ENCODE measurements at regions not wholly inside any gene's neighbourhood (a gene's known extent, or its start where the extent isn't known, plus 50 kb on each side); places are given as distances from the start of the nearest gene placed in this dataset.

DNA sequence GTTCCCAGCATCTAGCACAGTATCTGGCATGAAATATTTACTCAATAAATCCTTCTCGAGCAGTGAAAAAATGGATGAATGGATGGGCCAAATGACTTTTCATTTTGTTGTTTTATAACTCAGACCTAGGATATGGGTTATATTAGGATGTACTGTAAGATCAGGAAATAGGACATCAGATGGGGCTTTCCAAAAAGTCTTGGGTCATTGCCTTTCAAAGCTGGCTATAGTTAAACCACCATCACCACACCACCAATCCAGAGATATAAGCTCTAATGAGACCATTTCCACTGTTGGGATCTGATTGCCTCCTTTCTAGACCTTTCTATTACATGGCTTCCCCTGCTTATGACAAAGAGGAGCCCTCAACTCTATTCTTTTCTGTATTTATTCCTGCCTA lies 525.0 kb upstream of the TCF4 start:
- H3K9me3 ChIP-seq (ENCODE audit: low read depth, low read length), result no peaks in the 10 kb centered on the region
- no peak overlapping the region for H3K4me3 ChIP-seq (ENCODE audit: low read length)
- peaks cover 7% of the 10 kb centered on the region for H3K4me1 ChIP-seq (ENCODE audit: insufficient read depth, low read length)
- H3K27me3 ChIP-seq (ENCODE audit: insufficient read depth, low read length), result no peaks in the 10 kb centered on the region

DNA sequence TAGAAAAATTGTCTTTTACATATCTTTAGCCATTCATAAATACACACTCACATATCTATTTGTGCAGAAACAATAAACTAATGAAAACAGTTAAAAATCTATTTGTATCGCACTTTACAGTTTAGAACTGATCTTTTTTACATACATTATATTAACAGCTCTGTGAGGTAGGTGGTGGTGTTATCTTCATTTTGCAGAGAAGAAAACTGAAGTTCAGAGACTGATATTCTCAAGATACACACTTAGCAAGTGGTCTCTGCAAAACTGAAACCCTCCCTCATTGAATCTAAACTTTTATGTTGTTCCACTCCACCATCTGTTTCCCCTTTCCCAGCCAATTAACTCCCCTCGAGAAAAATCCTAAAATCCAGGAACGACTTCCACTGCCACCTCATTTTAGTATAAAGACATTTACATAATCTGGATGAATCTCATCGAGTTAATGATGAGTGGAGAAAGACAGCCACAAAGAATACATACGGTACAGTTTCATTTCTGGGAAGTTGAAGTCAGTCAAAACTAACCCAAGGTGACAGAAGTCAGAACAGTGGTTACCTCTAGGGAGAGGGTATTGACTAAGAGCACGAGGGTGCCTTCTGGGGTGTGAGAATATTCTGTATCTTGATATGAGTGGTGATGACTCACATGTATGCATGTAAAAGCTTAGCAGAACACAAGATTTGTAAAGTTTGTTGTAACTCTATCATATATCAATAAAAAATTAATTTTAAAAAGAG lies 524.2 kb upstream of the TCF4 start:
- no peaks in the 10 kb centered on the region for H3K9me3 ChIP-seq (ENCODE audit: low read depth, low read length)
- H3K27me3 ChIP-seq (ENCODE audit: insufficient read depth, low read length), result no peaks in the 10 kb centered on the region
- H3K4me1 ChIP-seq (ENCODE audit: insufficient read depth, low read length), result peaks cover 7% of the 10 kb centered on the region
- no peak overlapping the region for H3K4me3 ChIP-seq (ENCODE audit: low read length)

DNA sequence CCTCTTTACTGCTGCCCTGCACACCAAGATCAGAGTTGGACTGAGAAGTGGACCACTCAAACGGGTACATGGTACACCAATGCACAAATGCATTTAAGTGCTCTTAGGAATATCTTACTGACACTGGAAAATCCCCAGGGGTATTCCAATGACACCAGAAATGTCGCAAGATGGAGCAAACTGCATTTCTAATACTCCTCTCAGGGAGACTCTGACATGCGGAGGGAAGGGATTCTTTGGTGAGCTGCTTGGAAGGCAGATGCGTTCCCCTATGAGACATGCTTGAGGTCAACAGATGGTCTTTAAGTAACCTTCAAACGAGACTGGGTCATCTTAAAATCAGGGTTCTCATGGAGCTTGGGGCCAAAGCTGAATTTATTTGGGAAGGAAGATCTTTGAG lies 521.8 kb upstream of the TCF4 start:
- Histone ChIP-seq H3K9me3 (ENCODE audit: low read depth, low read length) (no peaks in the 10 kb centered on the region), H3K4me3 (ENCODE audit: low read length) (no peak overlapping the region), H3K4me1 (ENCODE audit: insufficient read depth, low read length) (no peaks in the 10 kb centered on the region), H3K27me3 (ENCODE audit: insufficient read depth, low read length) (no peaks in the 10 kb centered on the region)

GRCh38 chr18:56108478-56109367 lies 520.7 kb upstream of the TCF4 start:
- Histone ChIP-seq H3K4me3 (ENCODE audit: low read length) (no peak overlapping the region), H3K4me1 (ENCODE audit: insufficient read depth, low read length) (no peaks in the 10 kb centered on the region), H3K9me3 (ENCODE audit: low read depth, low read length) (no peaks in the 10 kb centered on the region), H3K27me3 (ENCODE audit: insufficient read depth, low read length) (no peaks in the 10 kb centered on the region)

- H3K4me3 ChIP-seq (ENCODE audit: low read length), result no peak overlapping the region
- H3K4me1 ChIP-seq (ENCODE audit: insufficient read depth, low read length), result no peaks in the 10 kb centered on the region
- H3K27me3 ChIP-seq (ENCODE audit: insufficient read depth, low read length), result no peaks in the 10 kb centered on the region
- H3K9me3 ChIP-seq (ENCODE audit: low read depth, low read length), result no peaks in the 10 kb centered on the region
Measured at GRCh38 chr18:56107821-56108477, 520.0 kb upstream of the TCF4 start.

DNA sequence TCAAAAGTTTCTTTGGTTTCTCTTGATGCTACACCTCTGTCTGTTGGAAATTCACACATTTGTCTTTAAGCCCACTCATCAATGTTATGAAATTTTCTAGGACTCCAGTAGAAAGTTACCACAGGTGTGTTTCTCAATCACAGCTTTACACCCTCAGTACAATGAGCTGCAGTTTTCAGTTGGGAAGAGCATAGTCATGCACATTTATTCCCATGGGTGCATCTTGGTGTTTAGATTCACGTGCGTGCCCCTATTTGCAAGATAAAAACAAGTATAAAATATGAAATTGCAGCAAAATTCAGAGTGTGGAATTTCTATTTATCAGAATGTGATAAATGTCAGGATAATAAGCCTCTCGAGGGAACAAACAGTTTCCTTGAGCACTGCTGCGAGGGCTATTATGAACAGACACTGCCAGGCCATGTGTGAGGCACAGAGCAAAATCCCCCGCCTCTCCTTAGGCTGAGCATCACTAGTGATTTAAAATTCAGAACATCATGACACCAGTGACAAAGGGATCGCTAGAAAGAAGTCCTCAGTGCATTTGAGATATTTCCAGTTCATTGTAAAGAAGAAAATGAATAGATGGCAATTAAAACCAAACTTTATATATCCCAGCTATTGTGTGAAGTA lies 512.2 kb upstream of the TCF4 start:
- Histone ChIP-seq H3K4me1 (ENCODE audit: insufficient read depth, low read length) (no peaks in the 10 kb centered on the region), H3K4me3 (ENCODE audit: low read length) (no peak overlapping the region), H3K9me3 (ENCODE audit: low read depth, low read length) (no peaks in the 10 kb centered on the region), H3K27me3 (ENCODE audit: insufficient read depth, low read length) (no peaks in the 10 kb centered on the region)

DNA sequence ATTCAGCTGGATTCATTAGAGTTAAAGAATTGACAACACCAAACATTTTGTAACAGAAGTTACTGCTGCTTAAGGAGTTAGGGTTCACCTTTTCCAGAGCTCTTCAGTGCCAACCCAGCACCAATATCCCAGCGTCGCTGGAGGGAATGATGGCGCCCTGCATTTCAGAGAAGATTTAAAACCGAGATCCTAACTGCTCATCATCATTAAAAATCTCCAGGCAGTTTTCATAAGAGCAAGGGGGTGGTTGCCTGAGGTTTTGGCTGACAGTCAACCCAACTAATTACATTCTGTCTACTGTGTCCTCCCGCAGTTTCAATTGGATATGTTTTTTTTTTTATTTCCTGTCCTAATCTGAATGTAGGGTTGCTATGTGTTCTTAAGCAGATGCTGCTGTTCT lies 509.6 kb upstream of the TCF4 start:
- H3K4me1 ChIP-seq (ENCODE audit: insufficient read depth, low read length), result no peaks in the 10 kb centered on the region
- no peak overlapping the region for H3K4me3 ChIP-seq (ENCODE audit: low read length)
- H3K9me3 ChIP-seq (ENCODE audit: low read depth, low read length), result no peaks in the 10 kb centered on the region
- no peaks in the 10 kb centered on the region for H3K27me3 ChIP-seq (ENCODE audit: insufficient read depth, low read length)

GRCh38 chr18:56096861-56097260 lies 508.9 kb upstream of the TCF4 start:
- Histone ChIP-seq H3K27me3 (ENCODE audit: insufficient read depth, low read length) (no peaks in the 10 kb centered on the region), H3K4me3 (ENCODE audit: low read length) (no peak overlapping the region), H3K4me1 (ENCODE audit: insufficient read depth, low read length) (no peaks in the 10 kb centered on the region), H3K9me3 (ENCODE audit: low read depth, low read length) (no peaks in the 10 kb centered on the region)

GRCh38 chr18:56089612-56090258 lies 501.7 kb upstream of the TCF4 start:
- Histone ChIP-seq H3K9me3 (ENCODE audit: low read depth, low read length) (no peaks in the 10 kb centered on the region), H3K4me3 (ENCODE audit: low read length) (no peak overlapping the region), H3K27me3 (ENCODE audit: insufficient read depth, low read length) (no peaks in the 10 kb centered on the region), H3K4me1 (ENCODE audit: insufficient read depth, low read length) (peaks cover 6% of the 10 kb centered on the region)

DNA sequence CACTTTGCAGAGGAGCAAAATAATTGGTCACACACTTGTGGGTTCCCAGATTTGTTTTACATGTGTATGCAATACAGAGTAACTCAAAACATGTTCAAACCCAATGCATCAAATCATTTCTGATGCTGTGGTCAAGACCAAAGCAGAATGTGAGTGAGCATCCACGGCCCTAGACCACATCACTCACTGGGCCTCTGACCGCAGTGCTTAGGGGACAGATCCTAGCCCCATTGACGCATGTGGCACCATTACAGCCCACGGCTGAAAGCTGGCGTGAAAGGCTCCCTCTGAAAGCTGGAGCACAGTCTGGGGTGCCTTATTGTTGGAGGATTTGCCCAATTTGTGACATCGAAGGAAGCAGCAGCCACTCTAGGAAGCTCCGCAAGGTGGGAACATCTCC lies 498.8 kb upstream of the TCF4 start:
- H3K4me3 ChIP-seq (ENCODE audit: low read length), result no peak overlapping the region
- H3K9me3 ChIP-seq (ENCODE audit: low read depth, low read length), result no peaks in the 10 kb centered on the region
- H3K4me1 ChIP-seq (ENCODE audit: insufficient read depth, low read length), result peaks cover 6% of the 10 kb centered on the region
- no peaks in the 10 kb centered on the region for H3K27me3 ChIP-seq (ENCODE audit: insufficient read depth, low read length)

- Histone ChIP-seq H3K4me3 (ENCODE audit: low read length) (no peak overlapping the region), H3K4me1 (ENCODE audit: insufficient read depth, low read length) (peaks cover 6% of the 10 kb centered on the region), H3K27me3 (ENCODE audit: insufficient read depth, low read length) (no peaks in the 10 kb centered on the region), H3K9me3 (ENCODE audit: low read depth, low read length) (no peaks in the 10 kb centered on the region)
Measured at GRCh38 chr18:56086176-56086575, 498.2 kb upstream of the TCF4 start.

- H3K9me3 ChIP-seq (ENCODE audit: low read depth, low read length), result no peaks in the 10 kb centered on the region
Measured at GRCh38 chr18:56085551-56085950, 497.6 kb upstream of the TCF4 start.

DNA sequence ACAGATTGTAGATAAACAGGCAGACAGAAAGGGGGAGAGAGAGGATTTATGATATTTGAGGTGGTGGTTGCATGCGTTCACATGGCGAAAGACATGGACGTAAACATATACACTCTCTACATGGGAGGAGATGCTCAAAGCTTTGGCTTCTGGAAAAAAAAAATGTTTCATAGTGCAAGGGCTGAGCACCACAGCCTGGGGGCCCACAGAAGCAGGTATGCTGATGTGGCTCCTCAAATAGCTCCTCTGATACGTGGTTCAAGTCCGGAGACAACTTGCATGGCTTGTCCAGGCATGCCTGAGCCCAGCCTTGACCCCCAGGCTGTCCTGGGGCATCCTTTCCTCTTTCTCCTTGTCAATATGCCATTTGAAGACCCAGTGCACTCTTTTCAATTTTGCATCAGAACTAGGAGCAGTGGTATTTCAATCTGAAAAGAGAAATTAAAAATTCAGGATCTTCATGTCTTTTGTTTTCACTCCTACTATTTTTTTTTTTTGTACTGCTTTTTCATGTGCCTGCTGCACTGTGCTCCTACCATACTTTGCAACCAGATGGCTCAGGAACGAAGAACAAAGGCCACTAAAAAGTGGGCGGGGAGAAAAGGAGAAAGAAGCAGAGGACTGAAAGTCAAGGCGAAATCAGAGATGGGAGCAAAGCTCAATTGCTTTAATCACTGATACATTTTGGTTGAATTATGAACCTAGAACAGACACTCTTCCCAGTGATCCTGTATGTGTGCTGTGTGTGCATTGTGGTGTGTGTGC lies 495.7 kb upstream of the TCF4 start:
- Histone ChIP-seq H3K9me3 (ENCODE audit: low read depth, low read length) (no peaks in the 10 kb centered on the region), H3K27me3 (ENCODE audit: insufficient read depth, low read length) (no peaks in the 10 kb centered on the region), H3K4me1 (ENCODE audit: insufficient read depth, low read length) (no peaks in the 10 kb centered on the region), H3K4me3 (ENCODE audit: low read length) (no peak overlapping the region)

More at GRCh38 chr18:56085551-56085950, 497.6 kb upstream of the TCF4 start:
- peaks cover 6% of the 10 kb centered on the region for H3K4me1 ChIP-seq (ENCODE audit: insufficient read depth, low read length)
- no peak overlapping the region for H3K4me3 ChIP-seq (ENCODE audit: low read length)
- no peaks in the 10 kb centered on the region for H3K27me3 ChIP-seq (ENCODE audit: insufficient read depth, low read length)

GRCh38 chr18:56083097-56083521 lies 495.1 kb upstream of the TCF4 start:
- Histone ChIP-seq H3K4me3 (ENCODE audit: low read length) (no peak overlapping the region), H3K4me1 (ENCODE audit: insufficient read depth, low read length) (no peaks in the 10 kb centered on the region), H3K27me3 (ENCODE audit: insufficient read depth, low read length) (no peaks in the 10 kb centered on the region), H3K9me3 (ENCODE audit: low read depth, low read length) (no peaks in the 10 kb centered on the region)
